NCI-H1930 (cell line): ENCODE measurements at regions not wholly inside any gene's neighbourhood (a gene's known extent, or its start where the extent isn't known, plus 50 kb on each side); places are given as distances from the start of the nearest gene placed in this dataset.
"Not testable (repeated sequence)": the region's sequence is repeated elsewhere in the genome, so short reads cannot be mapped to it uniquely, and the experiment has no call there.

Source experiments
- DNase-seq, 2 experiments: peaks; one replicate each; lab custom pipeline; 2025; lab: John Stamatoyannopoulos, UW

- DNase-seq: no peak
Measured at GRCh38 chr12:95358111-95359083, 115.6 kb upstream of the METAP2 start.

- DNase-seq: no peak
Measured at GRCh38 chr12:95365912-95366311, 108.0 kb upstream of the METAP2 start.

- DNase-seq: no peak
Measured at GRCh38 chr12:95368931-95369330, 105.0 kb upstream of the METAP2 start.

GRCh38 chr12:95371571-95371970, 102.4 kb upstream of the METAP2 start:
- DNase-seq: no peak

- not testable (repeated sequence) for DNase-seq
Measured at GRCh38 chr12:95379481-95379880, 94.5 kb upstream of the METAP2 start.

- DNase-seq: not testable (repeated sequence)
Measured at GRCh38 chr12:95380334-95380733, 93.6 kb upstream of the METAP2 start.

- no peak for DNase-seq
Measured at GRCh38 chr12:95380997-95381786, 92.8 kb upstream of the METAP2 start.

GRCh38 chr12:95383920-95384319, 90.0 kb upstream of the METAP2 start:
- not testable (repeated sequence) for DNase-seq

GRCh38 chr12:95384785-95385184, 89.2 kb upstream of the METAP2 start:
- DNase-seq: no peak

GRCh38 chr12:95385246-95386035, 88.5 kb upstream of the METAP2 start:
- DNase-seq: no peak

- no peak for DNase-seq
Measured at GRCh38 chr12:95386051-95386450, 87.9 kb upstream of the METAP2 start.

GRCh38 chr12:95388260-95388659, 85.7 kb upstream of the METAP2 start:
- not testable (repeated sequence) for DNase-seq

GRCh38 chr12:95390192-95390591, 83.8 kb upstream of the METAP2 start:
- no peak for DNase-seq

GRCh38 chr12:95390932-95391331, 83.0 kb upstream of the METAP2 start:
- no peak for DNase-seq

- DNase-seq: no peak
Measured at GRCh38 chr12:95393191-95393790, 80.7 kb upstream of the METAP2 start.

GRCh38 chr12:95395696-95396095, 78.3 kb upstream of the METAP2 start:
- DNase-seq: no peak

- DNase-seq: no peak
Measured at GRCh38 chr12:95396849-95397468, 77.0 kb upstream of the METAP2 start.

GRCh38 chr12:95397571-95397970, 76.4 kb upstream of the METAP2 start:
- DNase-seq: no peak

GRCh38 chr12:95402096-95402495, 71.9 kb upstream of the METAP2 start:
- DNase-seq: no peak

GRCh38 chr12:95408201-95408600, 65.8 kb upstream of the METAP2 start:
- DNase-seq: no peak

- DNase-seq: no peak
Measured at GRCh38 chr12:95411057-95411456, 62.9 kb upstream of the METAP2 start.
